B cell (primary cell): ENCODE measurements at regions not wholly inside any gene's neighbourhood (a gene's known extent, or its start where the extent isn't known, plus 50 kb on each side); places are given as distances from the start of the nearest gene placed in this dataset.
A peak's percentile ranks its signal among the peaks of the same experiment; 100 is the strongest.

ENCODE experiments used
- ATAC-seq: fragments of 200-7000 bp; cut with Tn5 transposase; one replicate; pipeline ENCODE4 v1.10.0; 2021; ENCODE audit warnings: low read depth, mild to moderate bottlenecking, moderate number of reproducible peaks, moderate library complexity
- CTCF ChIA-PET: fragments of 350-600 bp; sonication (Branson Sonifier 250); formaldehyde crosslinking; loops from one replicate; lab custom pipeline; 2021; ENCODE audit warnings: antibody characterized with exemption, inconsistent platforms; lab: Charles Lee
- POLR2A ChIA-PET: fragments of 350-600 bp; sonication (Branson Sonifier 250); formaldehyde crosslinking; loops from one replicate; lab custom pipeline; 2021; ENCODE audit warnings: antibody characterized with exemption; lab: Charles Lee
- DNase-seq: peaks from one replicate; pipeline ENCODE4 v3.0.0; 2013
- H2AFZ ChIP-seq: 2 replicates; pipeline ENCODE4 v1.6.1; 2012; ENCODE audit warnings: mild to moderate bottlenecking, low read depth, low read length; ENCODE audit not compliant: insufficient read depth, poor library complexity, severe bottlenecking
- H3K27ac ChIP-seq, 2 donors: 1 replicate in 1 of 2; 2 replicates in 1 of 2; pipeline ENCODE4 v1.5.1; 2012 to 2013; ENCODE audit warnings: low read length in 2 of 2, mild to moderate bottlenecking in 2 of 2, moderate library complexity in 1 of 2
- H3K27me3 ChIP-seq, 4 experiments: fragments of 200-600 bp in 1 of 4; sonication (generic) in 1 of 4; replicated peaks in 1 of 4; 1 replicate in 2 of 4; 2 replicates in 2 of 4; pipeline versions ENCODE4 v1.6.1 to v1.7.0; 2013 to 2016; ENCODE audit warnings: low read length in 3 of 4, mild to moderate bottlenecking in 2 of 4, mixed read lengths in 1 of 4, moderate library complexity in 1 of 4; ENCODE audit not compliant: insufficient read depth in 4 of 4, control insufficient read depth in 3 of 4; ENCODE audit errors: control extremely low read depth in 1 of 4
- H3K36me3 ChIP-seq, 2 experiments: replicated peaks in 1 of 2; 1 replicate in 1 of 2; 2 replicates in 1 of 2; pipeline versions ENCODE4 v1.6.1 to v1.7.1; 2013; ENCODE audit warnings: low read length in 1 of 2; ENCODE audit not compliant: insufficient read depth in 2 of 2, control insufficient read depth in 1 of 2; ENCODE audit errors: control extremely low read depth in 1 of 2, extremely low read depth in 1 of 2
- H3K4me1 ChIP-seq, 2 donors: fragments of 200-600 bp in 1 of 2; sonication (generic) in 1 of 2; 1 replicate in 1 of 2; 2 replicates in 1 of 2; pipeline versions ENCODE4 v1.5.1 to v1.6.1; 2013 to 2017; ENCODE audit warnings: low read length in 2 of 2; ENCODE audit not compliant: control insufficient read depth in 2 of 2, insufficient read depth in 2 of 2
- H3K4me2 ChIP-seq: replicated peaks from 2 replicates; pipeline ENCODE3; 2012; ENCODE audit warnings: mild to moderate bottlenecking, low read depth, low read length; ENCODE audit not compliant: poor library complexity, severe bottlenecking
- H3K4me3 ChIP-seq, 5 experiments: fragments of 200-600 bp in 1 of 5; sonication (generic) in 1 of 5; 1 replicate in 3 of 5; 2 replicates in 2 of 5; pipeline versions ENCODE4 v1.5.1 to v1.7.0; 2011 to 2016; ENCODE audit warnings: low read length in 4 of 5, mild to moderate bottlenecking in 4 of 5, low read depth in 2 of 5, control low read depth in 1 of 5, moderate library complexity in 1 of 5; ENCODE audit not compliant: insufficient read depth in 1 of 5; ENCODE audit errors: control extremely low read depth in 1 of 5, extremely low read depth in 1 of 5
- H3K79me2 ChIP-seq: fragments of 200-600 bp; sonication (generic); one replicate; pipeline ENCODE4 v1.6.0; 2016; ENCODE audit warnings: low read length; ENCODE audit not compliant: control insufficient read depth, insufficient read depth
- H3K9ac ChIP-seq: fragments of 200-600 bp; sonication (generic); 2 replicates; pipeline ENCODE4 v1.6.1; 2017; ENCODE audit warnings: mild to moderate bottlenecking, low read length, moderate library complexity
- H3K9me3 ChIP-seq, 3 donors: one replicate each; pipeline versions ENCODE4 v1.6.1 to v1.7.1; 2013; ENCODE audit warnings: low read length in 2 of 3; ENCODE audit not compliant: control insufficient read depth in 2 of 3, insufficient read depth in 1 of 3; ENCODE audit errors: control extremely low read depth in 1 of 3
- H4K20me1 ChIP-seq: 2 replicates; pipeline ENCODE4 v1.6.0; 2012; ENCODE audit warnings: mild to moderate bottlenecking, low read length; ENCODE audit not compliant: insufficient read depth, control insufficient read depth, poor library complexity, severe bottlenecking
- H3K27ac Mint-ChIP-seq: one replicate; pipeline ENCODE4 v1.8.0; 2021; ENCODE audit warnings: mixed read lengths
- H3K27me3 Mint-ChIP-seq: one replicate; pipeline ENCODE4 v1.8.0; 2021; ENCODE audit warnings: mixed read lengths
- H3K4me1 Mint-ChIP-seq: one replicate; pipeline ENCODE4 v1.8.0; 2021; ENCODE audit warnings: mixed read lengths
- H3K4me3 Mint-ChIP-seq: one replicate; pipeline ENCODE4 v1.8.0; 2021; ENCODE audit warnings: mixed read lengths
- H3K9me3 Mint-ChIP-seq: one replicate; pipeline ENCODE4 v1.8.0; 2022; ENCODE audit warnings: mixed read lengths; ENCODE audit not compliant: insufficient read depth
- EZH2 ChIP-seq: IDR thresholded peaks from 2 replicates; pipeline ENCODE4 v1.6.1; 2012; ENCODE audit warnings: borderline replicate concordance, low read depth, mild to moderate bottlenecking, moderate library complexity, low read length; ENCODE audit not compliant: insufficient read depth, poor library complexity, severe bottlenecking
- WGBS: methylation state at CpG from one replicate; pipeline ENCODE4 v1.1.5; 2013; ENCODE audit warnings: missing lambda C conversion rate; ENCODE audit not compliant: insufficient coverage; 5-methylcytosine and 5-hydroxymethylcytosine counted together
- intact Hi-C: fragments of 100-400 bp; cut with micrococcal nuclease; formaldehyde crosslinking; loops from one replicate; pipeline ENCODE4 v1.10.0; 2022
- TF ChIP-seq, protein P1 (sequence below): fragments of 200-600 bp; IDR thresholded peaks from one replicate; pipeline ENCODE4 v1.8.0; 2022; ENCODE audit warnings: antibody characterized with exemption, mild to moderate bottlenecking

DNA sequence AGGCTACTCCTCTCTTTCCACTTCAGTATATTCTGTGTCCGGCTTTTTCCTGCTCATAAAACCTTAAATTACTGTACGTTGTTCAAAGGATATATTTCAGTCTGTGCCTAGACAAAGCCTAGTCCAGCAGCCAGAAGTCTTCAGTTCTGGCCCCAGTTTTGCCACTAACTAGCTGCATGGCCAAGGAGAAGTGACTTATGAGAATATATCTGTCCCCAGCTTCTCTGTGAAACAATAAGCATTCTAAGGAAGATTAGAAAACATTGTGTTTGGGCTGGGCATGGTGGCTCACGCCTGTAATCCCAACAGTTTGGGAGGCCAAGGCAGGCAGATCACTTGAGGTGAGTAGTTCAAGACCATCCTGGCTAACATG lies 105.0 kb upstream of the HDAC9 start:
- Histone ChIP-seq H3K4me1 (peaks cover 38 to 39% of the 10 kb centered on the region in 2 donors), H3K79me2 (peaks cover 70% of the 10 kb centered on the region), H3K4me3 (peak overlapping the region in 1 of 5 experiments; percentile 27), H2AFZ (no peak overlapping the region), H3K36me3 (peaks cover 0 to 1% of the 10 kb centered on the region in 2 experiments), H4K20me1 (peaks cover 14% of the 10 kb centered on the region), H3K9me3 (no peaks in the 10 kb centered on the region), H3K27me3 (no peaks in the 10 kb centered on the region), H3K9ac (peak overlapping the region; percentile 8), H3K27ac (peak overlapping the region; percentile 30 to 38), H3K4me2 (peak overlapping the region; percentile 67)
- peak overlapping the region; percentile 40 for H3K4me3 Mint-ChIP-seq
- CTCF ChIA-PET: interaction anchor here (0.7 to 1.6 kb wide), 3 partner anchors 8 to 180 kb away, joined by 3 to 5 read pairs (median 3); no protein-coding TSS in a partner anchor
- no peak for TF ChIP-seq EZH2
- TF ChIP-seq, protein P1, sequence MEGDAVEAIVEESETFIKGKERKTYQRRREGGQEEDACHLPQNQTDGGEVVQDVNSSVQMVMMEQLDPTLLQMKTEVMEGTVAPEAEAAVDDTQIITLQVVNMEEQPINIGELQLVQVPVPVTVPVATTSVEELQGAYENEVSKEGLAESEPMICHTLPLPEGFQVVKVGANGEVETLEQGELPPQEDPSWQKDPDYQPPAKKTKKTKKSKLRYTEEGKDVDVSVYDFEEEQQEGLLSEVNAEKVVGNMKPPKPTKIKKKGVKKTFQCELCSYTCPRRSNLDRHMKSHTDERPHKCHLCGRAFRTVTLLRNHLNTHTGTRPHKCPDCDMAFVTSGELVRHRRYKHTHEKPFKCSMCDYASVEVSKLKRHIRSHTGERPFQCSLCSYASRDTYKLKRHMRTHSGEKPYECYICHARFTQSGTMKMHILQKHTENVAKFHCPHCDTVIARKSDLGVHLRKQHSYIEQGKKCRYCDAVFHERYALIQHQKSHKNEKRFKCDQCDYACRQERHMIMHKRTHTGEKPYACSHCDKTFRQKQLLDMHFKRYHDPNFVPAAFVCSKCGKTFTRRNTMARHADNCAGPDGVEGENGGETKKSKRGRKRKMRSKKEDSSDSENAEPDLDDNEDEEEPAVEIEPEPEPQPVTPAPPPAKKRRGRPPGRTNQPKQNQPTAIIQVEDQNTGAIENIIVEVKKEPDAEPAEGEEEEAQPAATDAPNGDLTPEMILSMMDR: no peak
- H3K9me3 Mint-ChIP-seq: no peaks in the 10 kb centered on the region
- DNase-seq (no peak), ATAC-seq (peak; percentile 6)
- WGBS: 100% methylated on average over 1 of the region's 3 CpGs
- POLR2A ChIA-PET: interaction anchor here (0.6 to 0.7 kb wide), 2 partner anchors 83 to 96 kb away, joined by 3 to 4 read pairs; no protein-coding TSS in a partner anchor
- peak overlapping the region; percentile 72 for H3K27ac Mint-ChIP-seq
- no peaks in the 10 kb centered on the region for H3K27me3 Mint-ChIP-seq
- H3K4me1 Mint-ChIP-seq: peaks cover 60% of the 10 kb centered on the region
- intact Hi-C loops: loop anchor here (1.0 to 5.0 kb wide), 2 partner anchors 33 to 276 kb away; no protein-coding TSS in a partner anchor

DNA sequence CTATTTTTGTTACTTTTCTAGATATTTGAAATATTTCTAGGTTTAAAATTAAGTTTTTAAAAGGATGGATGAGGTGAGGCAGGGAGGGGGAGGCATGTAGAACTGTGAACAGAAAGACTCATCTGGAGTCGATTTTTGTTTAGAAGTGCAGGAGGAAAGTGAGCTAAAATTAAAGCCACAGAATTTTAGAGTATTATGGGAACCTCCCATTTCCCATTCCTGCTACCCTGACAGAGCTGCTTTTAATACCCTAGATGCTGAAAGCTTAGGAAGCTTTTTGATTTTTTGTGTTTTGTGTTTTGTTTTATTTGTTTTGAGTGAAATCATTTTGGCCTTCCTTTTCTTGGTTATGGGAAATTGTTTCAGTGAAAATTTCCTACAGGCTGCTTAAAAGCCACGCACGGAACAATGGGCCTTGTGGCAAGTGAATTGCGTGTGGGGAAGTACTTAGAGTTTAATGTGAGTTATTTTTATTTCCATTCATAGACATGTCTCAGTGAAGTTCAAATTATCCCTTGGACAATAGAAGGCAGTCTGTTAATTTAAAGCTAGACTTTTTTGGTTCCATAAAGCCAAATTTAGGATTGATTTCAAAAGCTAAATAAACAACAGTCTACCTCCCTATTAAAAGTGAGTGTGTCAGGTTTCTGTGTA lies 102.0 kb upstream of the HDAC9 start:
- Mint-ChIP-seq H3K27me3 (no peaks in the 10 kb centered on the region), H3K27ac (no peak overlapping the region), H3K4me1 (peaks cover 43% of the 10 kb centered on the region), H3K9me3 (no peaks in the 10 kb centered on the region), H3K4me3 (no peak overlapping the region)
- CTCF ChIA-PET: interaction anchor here (0.9 kb wide), 1 partner anchor 272 kb away, joined by 3 read pairs; no protein-coding TSS in a partner anchor
- 0% methylated on average over 1 of the region's 4 CpGs for WGBS
- Histone ChIP-seq H3K4me2 (no peak overlapping the region), H3K27me3 (no peaks in the 10 kb centered on the region), H3K36me3 (no peaks in the 10 kb centered on the region), H3K4me3 (no peak overlapping the region), H4K20me1 (peaks cover 12% of the 10 kb centered on the region), H3K9me3 (no peaks in the 10 kb centered on the region), H3K79me2 (peaks cover 91% of the 10 kb centered on the region), H3K27ac (no peak overlapping the region), H3K9ac (no peak overlapping the region), H2AFZ (no peak overlapping the region), H3K4me1 (peaks cover 32% of the 10 kb centered on the region in 2 donors)
- intact Hi-C loops: loop anchor here (5.0 kb wide), 1 partner anchor 36 kb away; no protein-coding TSS in a partner anchor
- DNase-seq (no peak), ATAC-seq (no peak)
- no peak for TF ChIP-seq EZH2
- POLR2A ChIA-PET: no interaction called here
